HG03460 (cell line): ENCODE measurements at regions not wholly inside any gene's neighbourhood (a gene's known extent, or its start where the extent isn't known, plus 50 kb on each side); places are given as distances from the start of the nearest gene placed in this dataset.
"Not testable (repeated sequence)": the region's sequence is repeated elsewhere in the genome, so short reads cannot be mapped to it uniquely, and the experiment has no call there.

Experiments used
- ATAC-seq: cut with Tn5 transposase; IDR thresholded peaks from one replicate; pipeline ENCODE4 v1.9.1; 2021; ENCODE audit not compliant: unreplicated experiment

DNA sequence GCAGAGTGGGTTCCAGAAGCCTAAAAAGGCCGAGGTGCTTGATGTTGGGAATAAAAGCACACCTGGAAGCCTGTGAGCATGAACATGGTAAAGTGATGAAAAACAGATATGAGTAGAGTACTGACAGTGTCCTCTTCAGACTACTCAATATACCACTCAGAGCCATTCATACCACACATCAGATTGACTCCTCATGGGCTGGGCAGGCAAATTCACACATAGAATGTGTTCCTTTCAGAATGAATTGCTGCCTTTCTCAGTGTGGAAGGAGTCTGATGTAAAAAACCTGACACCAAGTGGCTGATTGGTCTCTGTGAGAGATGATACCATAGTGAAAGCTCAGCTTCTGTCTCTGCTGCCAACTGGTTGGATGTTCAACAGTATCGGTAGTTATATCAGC is 442.7 kb downstream of the RAPGEF2 start:
- ATAC-seq, result no peak

- ATAC-seq, result no peak
Measured at GRCh38 chr4:159547645-159548308, 444.9 kb downstream of the RAPGEF2 start.

- no peak for ATAC-seq
Measured at GRCh38 chr4:159549098-159549518, 446.2 kb downstream of the RAPGEF2 start.

- no peak for ATAC-seq
Measured at GRCh38 chr4:159551281-159551680, 448.4 kb downstream of the RAPGEF2 start.

GRCh38 chr4:159552979-159553768 is 450.3 kb downstream of the RAPGEF2 start:
- no peak for ATAC-seq

- ATAC-seq, result no peak
Measured at GRCh38 chr4:159555873-159556272, 453.0 kb downstream of the RAPGEF2 start.

GRCh38 chr4:159562366-159562765 is 459.5 kb downstream of the RAPGEF2 start:
- ATAC-seq, result no peak

DNA sequence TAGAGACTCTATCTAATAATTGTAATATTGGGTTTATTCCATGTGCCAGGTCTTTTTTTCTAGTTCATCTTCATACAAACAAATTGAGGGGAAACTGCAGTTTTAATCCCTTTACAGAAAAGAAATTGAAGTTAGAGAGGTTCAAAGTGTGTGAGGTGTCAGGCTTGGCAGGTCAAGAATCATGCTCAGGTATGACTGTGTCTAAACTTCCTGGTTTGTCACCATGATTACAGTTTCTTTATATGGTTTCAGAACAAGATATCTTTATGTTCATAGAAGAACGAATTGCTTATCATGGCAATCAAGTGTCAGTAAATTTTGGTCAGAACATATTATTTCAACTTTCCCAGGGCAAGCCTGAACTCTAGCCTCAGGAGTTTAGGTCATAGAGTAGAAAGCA is 460.4 kb downstream of the RAPGEF2 start:
- no peak for ATAC-seq

DNA sequence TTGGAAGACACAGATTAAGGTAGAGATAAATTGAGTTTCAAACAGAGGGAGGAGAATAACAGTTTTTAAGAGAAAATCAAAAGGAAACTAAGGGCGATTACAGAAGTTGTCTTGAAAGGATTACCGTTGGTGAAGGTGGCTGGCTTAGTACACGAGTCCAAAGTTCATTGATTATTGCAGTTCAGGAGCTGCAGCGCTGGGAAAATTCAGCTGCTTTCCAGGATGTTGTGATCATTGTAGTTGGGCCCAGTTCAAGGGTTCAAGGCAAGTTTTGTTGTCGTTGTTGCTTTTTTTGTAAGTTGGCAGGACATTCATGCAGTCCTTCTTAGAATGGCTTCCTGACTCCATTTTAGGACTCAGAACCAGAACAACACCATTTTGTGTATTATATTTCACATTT is 461.7 kb downstream of the RAPGEF2 start:
- no peak for ATAC-seq

- no peak for ATAC-seq
Measured at GRCh38 chr4:159566786-159567185, 463.9 kb downstream of the RAPGEF2 start.

DNA sequence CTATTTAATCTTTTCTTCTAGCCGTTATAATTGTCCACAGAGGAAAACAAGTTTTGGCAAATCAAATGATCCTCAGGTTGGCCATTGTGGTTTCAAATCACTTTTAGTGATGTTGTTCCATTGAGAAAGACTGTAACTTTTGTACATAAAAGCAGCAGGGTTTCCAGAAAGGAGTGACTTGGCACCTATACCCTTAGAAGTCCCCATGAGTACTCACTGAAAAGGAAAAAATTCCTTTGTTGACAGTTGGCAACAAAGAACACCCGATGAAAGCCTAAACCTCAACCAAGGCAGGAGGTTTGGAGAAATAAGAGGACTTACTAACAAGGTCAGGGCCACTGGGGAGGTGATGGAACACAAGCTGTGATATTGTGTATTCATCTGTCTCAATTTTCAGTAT is 474.4 kb downstream of the RAPGEF2 start:
- ATAC-seq, result no peak

GRCh38 chr4:159582685-159583084 is 479.8 kb downstream of the RAPGEF2 start:
- ATAC-seq, result no peak

DNA sequence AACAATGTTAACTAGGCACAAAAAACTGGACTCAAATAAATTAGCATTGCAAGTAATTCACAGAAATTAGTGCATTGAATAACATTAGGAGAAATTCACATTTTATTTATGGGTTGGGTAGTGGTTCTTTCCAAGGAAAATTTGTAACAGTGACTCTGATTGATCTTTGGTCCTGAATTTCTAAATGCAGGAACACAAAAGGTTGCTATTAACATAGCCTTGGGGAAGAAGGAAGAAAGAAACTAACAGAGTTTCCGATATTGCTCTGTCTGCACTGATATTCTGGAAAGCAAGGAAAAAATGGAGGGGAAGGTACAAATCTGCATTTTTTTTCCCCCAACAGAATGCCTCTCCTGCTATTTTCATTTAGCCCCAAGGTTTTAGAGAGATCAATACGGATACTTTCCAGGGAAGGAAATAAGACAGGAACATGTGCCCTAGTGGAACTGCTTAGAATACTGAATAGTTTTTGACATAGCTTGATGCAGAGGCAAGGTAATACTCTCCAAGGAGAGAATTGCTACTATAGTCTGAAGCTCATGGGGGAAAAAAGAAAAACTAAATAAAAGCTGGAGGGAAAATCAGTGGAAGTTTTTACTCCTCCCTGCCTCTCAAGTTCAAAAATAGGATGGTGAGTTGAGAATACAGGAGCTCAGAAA is 490.1 kb downstream of the RAPGEF2 start:
- ATAC-seq, result no peak

DNA sequence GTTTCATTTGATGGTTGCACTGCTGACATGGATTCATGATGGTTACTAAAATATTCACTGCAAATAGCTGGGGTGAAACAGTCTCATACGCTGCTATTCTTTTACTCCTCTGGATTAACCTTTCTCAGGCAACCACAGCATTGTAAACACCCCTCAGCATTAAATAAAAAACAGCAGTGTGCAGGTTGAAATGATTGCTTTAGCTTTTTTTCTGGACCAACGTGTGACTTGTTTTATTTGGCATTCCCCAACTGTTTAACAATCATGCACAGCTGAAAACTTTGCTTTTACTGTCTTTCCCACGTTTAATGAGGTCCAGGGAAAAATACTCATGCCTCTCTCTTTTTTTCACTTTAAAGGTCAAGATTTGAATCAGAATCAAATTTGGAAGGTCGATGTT is 490.8 kb downstream of the RAPGEF2 start:
- no peak for ATAC-seq

DNA sequence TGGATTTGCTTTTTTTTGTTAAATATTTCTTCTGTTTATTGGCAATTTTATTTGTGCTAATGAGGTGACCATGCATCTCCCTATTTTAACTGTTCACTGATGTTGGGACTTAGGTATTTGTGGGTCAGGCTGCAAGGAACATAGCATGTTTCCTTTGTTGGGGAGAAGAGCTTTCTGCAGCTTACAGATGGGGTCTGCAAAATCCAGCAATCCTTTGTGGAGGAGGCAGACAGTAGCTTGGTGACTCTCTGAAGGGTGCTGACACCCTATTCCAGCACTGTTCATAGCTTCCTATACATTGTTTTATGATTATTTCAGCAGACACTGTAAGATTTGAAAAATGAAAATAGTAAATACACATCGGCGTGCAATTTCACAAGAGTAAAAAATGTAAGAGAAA is 491.7 kb downstream of the RAPGEF2 start:
- no peak for ATAC-seq

DNA sequence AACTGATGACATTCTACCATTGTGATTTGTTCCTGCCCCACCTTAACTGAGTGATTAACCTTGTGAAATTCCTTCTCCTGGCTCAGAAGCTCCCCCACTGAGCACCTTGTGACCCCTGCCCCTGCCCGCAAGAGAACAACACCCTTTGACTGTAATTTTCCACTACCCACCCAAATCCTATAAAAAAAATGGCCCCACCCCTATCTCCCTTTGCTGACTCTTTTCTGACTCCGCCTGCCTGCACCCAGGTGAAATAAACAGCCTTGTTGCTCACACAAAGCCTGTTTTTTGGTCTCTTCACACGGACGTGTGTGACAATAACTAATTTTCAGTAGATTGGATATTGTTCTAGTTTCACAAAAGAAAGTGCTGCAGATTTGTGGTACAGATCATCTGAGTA is 492.2 kb downstream of the RAPGEF2 start:
- not testable (repeated sequence) for ATAC-seq

DNA sequence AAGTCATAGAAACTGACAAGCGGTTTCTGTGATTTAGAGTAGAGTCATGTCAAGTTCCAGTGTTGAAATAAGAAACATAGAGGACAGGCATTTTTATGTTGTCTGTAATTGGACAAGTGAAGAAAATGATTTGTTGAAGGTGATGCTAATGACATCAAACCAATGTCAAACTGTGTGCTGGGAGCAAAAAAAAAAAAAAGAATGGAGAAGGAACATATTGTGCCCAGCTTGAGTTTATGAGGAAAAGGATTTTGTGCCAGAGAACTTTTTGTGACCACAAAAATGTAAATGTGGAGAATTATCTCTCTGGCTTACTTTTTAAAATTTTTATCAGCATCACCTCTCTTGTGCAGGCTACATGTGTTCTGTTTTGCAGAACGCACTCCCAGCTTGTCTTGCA is 495.7 kb downstream of the RAPGEF2 start:
- ATAC-seq, result no peak

GRCh38 chr4:159600061-159600460 is 497.2 kb downstream of the RAPGEF2 start:
- no peak for ATAC-seq

DNA sequence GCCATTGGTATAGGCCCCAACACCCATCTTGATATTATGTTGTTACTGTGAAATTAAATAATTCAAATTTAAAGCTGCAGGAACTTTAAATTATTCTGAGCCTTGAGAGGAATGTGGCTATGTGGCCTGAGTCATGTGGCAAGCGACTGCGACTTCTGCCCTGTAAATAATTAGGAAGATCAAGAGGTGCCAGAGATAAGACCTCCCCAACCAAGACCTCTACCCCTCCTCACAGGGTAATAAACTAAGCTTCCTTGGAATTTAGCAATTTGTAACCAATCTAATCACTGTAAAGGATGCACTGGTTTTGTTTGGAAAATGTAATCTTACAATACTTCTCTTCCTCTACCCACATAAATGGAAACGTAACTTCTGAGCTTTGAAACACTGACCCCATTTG is 501.9 kb downstream of the RAPGEF2 start:
- ATAC-seq, result no peak

DNA sequence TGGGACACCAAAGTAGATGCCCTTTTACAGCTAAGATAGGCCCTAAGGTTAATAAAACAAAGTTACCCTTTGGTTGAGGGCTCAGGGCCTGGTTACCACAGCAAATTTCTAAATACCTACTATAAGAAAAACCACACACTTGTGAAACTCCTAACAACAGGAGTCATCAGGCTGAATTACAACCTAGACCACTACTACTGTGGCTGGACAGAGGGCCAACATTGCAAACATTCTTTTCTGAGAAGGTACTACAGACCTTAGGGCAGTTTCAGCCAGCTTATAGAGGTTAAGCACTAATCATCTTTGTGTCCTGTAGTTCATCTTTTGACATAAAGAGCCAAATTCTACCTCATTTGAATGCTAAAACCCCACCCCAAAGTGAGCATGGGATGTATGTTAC is 504.0 kb downstream of the RAPGEF2 start:
- ATAC-seq, result no peak

DNA sequence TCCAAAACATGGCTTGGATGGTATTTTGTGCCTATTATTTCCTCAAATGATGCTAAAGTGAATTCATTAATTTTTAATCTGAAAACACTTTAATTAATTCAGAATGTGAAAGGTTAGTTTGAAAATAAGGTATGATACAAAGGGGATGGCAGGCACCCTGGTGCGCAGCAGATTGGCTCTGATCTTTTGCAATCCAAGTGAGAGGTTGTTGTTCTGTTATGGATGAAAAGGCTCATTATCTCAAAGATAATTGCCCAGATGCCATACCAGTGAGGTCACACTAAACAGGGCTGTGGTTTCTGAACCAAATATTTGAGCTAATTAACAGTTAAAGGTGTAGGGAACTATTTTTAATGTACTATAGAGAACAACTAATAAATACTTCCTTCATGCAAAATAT is 504.9 kb downstream of the RAPGEF2 start:
- no peak for ATAC-seq

- ATAC-seq, result no peak
Measured at GRCh38 chr4:159608436-159608835, 505.6 kb downstream of the RAPGEF2 start.
